ENCODE measurements at regions not wholly inside any gene's neighbourhood (a gene's known extent, or its start where the extent isn't known, plus 50 kb on each side); places are given as distances from the start of the nearest gene placed in this dataset.

GRCh38 chr1:112040891-112041740 lies 51.6 kb upstream of the KCND3 start:
- DNase-seq (ENCODE audit: low read depth) = no peak

- no peak for DNase-seq (ENCODE audit: low read depth)
These were observed 54.4 kb upstream of the KCND3 start for GRCh38 chr1:112043901-112044300.

GRCh38 chr1:112044745-112045144 lies 55.3 kb upstream of the KCND3 start:
- no peak for DNase-seq (ENCODE audit: low read depth)

GRCh38 chr1:112046630-112047029 lies 57.2 kb upstream of the KCND3 start:
- DNase-seq (ENCODE audit: low read depth) = no peak

- DNase-seq (ENCODE audit: low read depth) = no peak
These were observed 59.0 kb upstream of the KCND3 start for GRCh38 chr1:112048421-112048820.

GRCh38 chr1:112054510-112054909 lies 65.0 kb upstream of the KCND3 start:
- DNase-seq (ENCODE audit: low read depth) = no peak

- DNase-seq (ENCODE audit: low read depth) = no peak
These were observed 66.9 kb upstream of the KCND3 start for GRCh38 chr1:112056354-112056753.

- DNase-seq (ENCODE audit: low read depth) = no peak
These were observed 68.3 kb upstream of the KCND3 start for GRCh38 chr1:112057736-112058135.

- DNase-seq (ENCODE audit: low read depth) = no peak
These were observed 69.5 kb upstream of the KCND3 start for GRCh38 chr1:112058815-112059450.

- no peak for DNase-seq (ENCODE audit: low read depth)
These were observed 70.2 kb upstream of the KCND3 start for GRCh38 chr1:112059679-112060078.

- DNase-seq (ENCODE audit: low read depth) = no peak
These were observed 70.8 kb upstream of the KCND3 start for GRCh38 chr1:112060261-112060660.

GRCh38 chr1:112061056-112061455 lies 71.6 kb upstream of the KCND3 start:
- no peak for DNase-seq (ENCODE audit: low read depth)

- DNase-seq (ENCODE audit: low read depth) = no peak
These were observed 72.4 kb upstream of the KCND3 start for GRCh38 chr1:112061901-112062320.

GRCh38 chr1:112063781-112064728 lies 74.6 kb upstream of the KCND3 start:
- DNase-seq (ENCODE audit: low read depth) = no peak

- DNase-seq (ENCODE audit: low read depth) = no peak
These were observed 78.5 kb upstream of the KCND3 start for GRCh38 chr1:112067989-112068388.

GRCh38 chr1:112070677-112071076 lies 81.2 kb upstream of the KCND3 start:
- DNase-seq (ENCODE audit: low read depth) = no peak

- no peak for DNase-seq (ENCODE audit: low read depth)
These were observed 85.2 kb upstream of the KCND3 start for GRCh38 chr1:112074711-112075110.

GRCh38 chr1:112075566-112075965 lies 86.1 kb upstream of the KCND3 start:
- no peak for DNase-seq (ENCODE audit: low read depth)

- DNase-seq (ENCODE audit: low read depth) = no peak
These were observed 90.0 kb upstream of the KCND3 start for GRCh38 chr1:112079446-112079845.

GRCh38 chr1:112083487-112083886 lies 94.0 kb upstream of the KCND3 start:
- DNase-seq (ENCODE audit: low read depth) = no peak

GRCh38 chr1:112092656-112093371 lies 103.3 kb upstream of the KCND3 start:
- DNase-seq (ENCODE audit: low read depth) = no peak

- DNase-seq (ENCODE audit: low read depth) = no peak
These were observed 103.9 kb upstream of the KCND3 start for GRCh38 chr1:112093372-112093694.

Data from stimulated activated CD4-positive, alpha-beta T cell treated with anti-CD3 and anti-CD28 coated beads, Interleukin-2, amount 100 ng/mL, for 4 hours (primary cell).